HepG2 (cell line): ENCODE measurements at regions not wholly inside any gene's neighbourhood (a gene's known extent, or its start where the extent isn't known, plus 50 kb on each side); places are given as distances from the start of the nearest gene placed in this dataset.

Source experiments
- ATAC-seq: fragments of 200-7000 bp; cut with Tn5 transposase; 3 replicates; pipeline ENCODE4 v1.9.1; 2020; ENCODE audit warnings: mild to moderate bottlenecking, moderate library complexity
- BruUV-seq: library from RNA; stranded (reverse); fragments of 400-500 nt; replicated peaks from 2 replicates; lab custom pipeline; 2021; lab: Mats Ljungman, UMichigan
- CTCF ChIA-PET: fragments of 300-600 bp; formaldehyde crosslinking; extraction: SDS; loops from one replicate; lab custom pipeline; 2021; ENCODE audit warnings: low total read pairs, inconsistent platforms, low intra/inter-chr PET ratio; lab: Yijun Ruan, JAX
- POLR2A ChIA-PET: fragments of 350-600 bp; sonication (Branson Sonifier 250); formaldehyde crosslinking; loops from one replicate; lab custom pipeline; 2020; ENCODE audit warnings: antibody characterized with exemption, inconsistent platforms; lab: Yijun Ruan, JAX
- DNase-seq: peaks from one replicate; pipeline ENCODE4 v3.0.0-alpha.2; 2015; ENCODE audit warnings: low spot score
- FAIRE-seq: peaks from 3 replicates; lab custom pipeline; 2011; peaks lifted over from hg19 to GRCh38; lab: Jason Lieb, UNC
- H2AFZ ChIP-seq: one replicate; pipeline ENCODE4 v1.6.1; 2011; ENCODE audit warnings: low read length, inconsistent platforms
- H3K27ac ChIP-seq: fragments of 300-600 bp; 3 replicates; pipeline ENCODE4 v1.8.0; 2011; ENCODE audit warnings: mixed run types, mild to moderate bottlenecking, mixed read lengths, low read length, inconsistent platforms; ENCODE audit not compliant: insufficient read depth; ENCODE audit errors: extremely low read length
- H3K27me3 ChIP-seq, 2 experiments: fragments of 200-600 bp in 1 of 2; 2 replicates in 1 of 2; 3 replicates in 1 of 2; pipeline versions ENCODE4 v1.6.0 to v1.8.0; 2011; ENCODE audit warnings: low read length in 2 of 2, mild to moderate bottlenecking in 2 of 2, moderate library complexity in 2 of 2, inconsistent platforms in 1 of 2; ENCODE audit not compliant: insufficient read depth in 2 of 2, control insufficient read depth in 1 of 2
- H3K36me3 ChIP-seq, 2 experiments: fragments of 200-600 bp in 1 of 2; replicated peaks in 1 of 2; 2 replicates in 1 of 2; 3 replicates in 1 of 2; pipeline versions ENCODE4 v1.5.1 to v1.8.0; 2011; ENCODE audit warnings: low read length in 2 of 2, inconsistent platforms in 1 of 2; ENCODE audit not compliant: insufficient read depth in 2 of 2, control insufficient read depth in 1 of 2
- H3K4me1 ChIP-seq: 2 replicates; pipeline ENCODE4 v1.5.1; 2012; ENCODE audit warnings: low read length, inconsistent platforms; ENCODE audit not compliant: insufficient read depth
- H3K4me2 ChIP-seq: 2 replicates; pipeline ENCODE4 v1.6.0; 2011; ENCODE audit warnings: low read depth, low read length, inconsistent platforms
- H3K4me3 ChIP-seq, 3 experiments: fragments of 200-600 bp in 1 of 3; sonication (generic), shearing (Covaris generic) in 1 of 3; replicated peaks in 1 of 3; 2 replicates each; pipeline ENCODE4 v1.5.1; 2011 to 2016; ENCODE audit warnings: low read length in 3 of 3, inconsistent platforms in 2 of 3, low read depth in 2 of 3, mild to moderate bottlenecking in 2 of 3, control low read depth in 1 of 3, mixed read lengths in 1 of 3; ENCODE audit not compliant: insufficient read depth in 1 of 3
- H3K79me2 ChIP-seq: one replicate; pipeline ENCODE4 v1.6.1; 2011; ENCODE audit warnings: low read length, inconsistent platforms; ENCODE audit not compliant: insufficient read depth
- H3K9ac ChIP-seq: 2 replicates; pipeline ENCODE4 v1.6.0; 2011; ENCODE audit warnings: mild to moderate bottlenecking, low read depth, low read length, inconsistent platforms; ENCODE audit not compliant: insufficient read depth
- H3K9me3 ChIP-seq: 2 replicates; pipeline ENCODE4 v1.5.1; 2012; ENCODE audit warnings: mild to moderate bottlenecking, low read length
- H4K20me1 ChIP-seq: 2 replicates; pipeline ENCODE4 v1.6.0; 2011; ENCODE audit warnings: inconsistent platforms, mild to moderate bottlenecking, low read length, moderate library complexity; ENCODE audit not compliant: insufficient read depth
- CENPX ChIP-seq: sonication (generic); formaldehyde crosslinking; IDR thresholded peaks from 2 replicates; pipeline ENCODE4 v1.9.0; 2021; ENCODE audit warnings: mild to moderate bottlenecking, missing genetic modification reagents, moderate library complexity
- GABPB1 ChIP-seq: IDR thresholded peaks from 2 replicates; pipeline ENCODE4 v1.6.1; 2016; ENCODE audit warnings: mild to moderate bottlenecking, missing genetic modification reagents, moderate library complexity, missing compliant biosample characterization
- JUNB ChIP-seq: sonication (generic); formaldehyde crosslinking; IDR thresholded peaks from 2 replicates; pipeline ENCODE4 v1.8.0; 2022; ENCODE audit warnings: missing genetic modification reagents, mild to moderate bottlenecking, borderline replicate concordance
- MED1 ChIP-seq: sonication (generic); formaldehyde crosslinking; IDR thresholded peaks from 2 replicates; pipeline ENCODE4 v1.4.0; 2020; ENCODE audit warnings: missing genetic modification reagents
- SMAD3 ChIP-seq: sonication (generic); formaldehyde crosslinking; IDR thresholded peaks from 2 replicates; pipeline ENCODE4 v1.4.0; 2020; ENCODE audit warnings: missing genetic modification reagents
- ZBTB37 ChIP-seq: sonication (generic); formaldehyde crosslinking; IDR thresholded peaks from 2 replicates; pipeline ENCODE4 v1.4.0; 2020; ENCODE audit warnings: mild to moderate bottlenecking, missing genetic modification reagents
- ZNF367 ChIP-seq: sonication (generic); formaldehyde crosslinking; IDR thresholded peaks from 2 replicates; pipeline ENCODE4 v1.4.0; 2020; ENCODE audit warnings: missing genetic modification reagents, borderline replicate concordance
- ZNF543 ChIP-seq: sonication (generic); formaldehyde crosslinking; IDR thresholded peaks from 2 replicates; pipeline ENCODE4 v1.4.0; 2020; ENCODE audit warnings: mild to moderate bottlenecking, missing genetic modification reagents
- ZNF549 ChIP-seq: sonication (generic); formaldehyde crosslinking; IDR thresholded peaks from 2 replicates; pipeline ENCODE4 v1.5.0; 2020; ENCODE audit warnings: missing genetic modification reagents
- ZNF704 ChIP-seq: sonication (generic); formaldehyde crosslinking; IDR thresholded peaks from 2 replicates; pipeline ENCODE4 v1.8.1; 2023; ENCODE audit warnings: mild to moderate bottlenecking, inconsistent platforms, moderate library complexity, missing genetic modification reagents, borderline replicate concordance
- WGBS: methylation state at CpG from one replicate; pipeline ENCODE4 v1.1.6; 2017; ENCODE audit warnings: low lambda C conversion rate; 5-methylcytosine and 5-hydroxymethylcytosine counted together
- in situ Hi-C: cut with HindIII; loops from 2 replicates; pipeline ENCODE4 v1.10.0; 2017; ENCODE audit warnings: low pct_unique_long_range_greater_than_20kb; ENCODE audit not compliant: extremely low pct_ligation_motif_present
- intact Hi-C: fragments of 100-400 bp; cut with micrococcal nuclease; formaldehyde crosslinking; loops from one replicate; pipeline ENCODE4 v1.10.0; 2022; ENCODE audit not compliant: unreplicated experiment

GRCh38 chr7:25726170-25726780 is 425.7 kb upstream of the NFE2L3 start:
- in situ Hi-C loops: no loop called here
- Histone ChIP-seq H3K27me3 (peaks cover 0 to 9% of the 10 kb centered on the region in 2 experiments; a peak in 1 of 5 replicates), H3K36me3 (no peaks in the 10 kb centered on the region), H3K79me2 (no peaks in the 10 kb centered on the region), H2AFZ (no peak overlapping the region), H3K4me3 (no peak overlapping the region), H4K20me1 (no peaks in the 10 kb centered on the region), H3K9me3 (no peaks in the 10 kb centered on the region), H3K4me2 (no peak overlapping the region), H3K9ac (no peak overlapping the region), H3K4me1 (no peaks in the 10 kb centered on the region), H3K27ac (no peak overlapping the region)
- WGBS: 25% methylated on average over 8 of the region's 8 CpGs
- ChIA-PET POLR2A (no interaction called here), CTCF (no interaction called here)
- intact Hi-C loops: no loop called here
- no peak for TF ChIP-seq CENPX (CRISPR knock-in tag)
- TF ChIP-seq SMAD3 (CRISPR knock-in tag): no peak
- TF ChIP-seq JUNB (CRISPR knock-in tag): no peak
- TF ChIP-seq ZNF367 (CRISPR knock-in tag): no peak
- TF ChIP-seq MED1 (CRISPR knock-in tag): no peak
- TF ChIP-seq ZNF549 (CRISPR knock-in tag): no peak
- TF ChIP-seq ZNF543: no peak
- TF ChIP-seq ZNF704 (CRISPR knock-in tag): no peak
- no peak for TF ChIP-seq GABPB1 (CRISPR knock-in tag)
- no peak for TF ChIP-seq ZBTB37
- FAIRE-seq: no peak
- no TSS peak for BruUV-seq
- DNase-seq: no peak
- no peak for ATAC-seq
